ENCODE measurements at regions not wholly inside any gene's neighbourhood (a gene's known extent, or its start where the extent isn't known, plus 50 kb on each side); places are given as distances from the start of the nearest gene placed in this dataset.

DNA sequence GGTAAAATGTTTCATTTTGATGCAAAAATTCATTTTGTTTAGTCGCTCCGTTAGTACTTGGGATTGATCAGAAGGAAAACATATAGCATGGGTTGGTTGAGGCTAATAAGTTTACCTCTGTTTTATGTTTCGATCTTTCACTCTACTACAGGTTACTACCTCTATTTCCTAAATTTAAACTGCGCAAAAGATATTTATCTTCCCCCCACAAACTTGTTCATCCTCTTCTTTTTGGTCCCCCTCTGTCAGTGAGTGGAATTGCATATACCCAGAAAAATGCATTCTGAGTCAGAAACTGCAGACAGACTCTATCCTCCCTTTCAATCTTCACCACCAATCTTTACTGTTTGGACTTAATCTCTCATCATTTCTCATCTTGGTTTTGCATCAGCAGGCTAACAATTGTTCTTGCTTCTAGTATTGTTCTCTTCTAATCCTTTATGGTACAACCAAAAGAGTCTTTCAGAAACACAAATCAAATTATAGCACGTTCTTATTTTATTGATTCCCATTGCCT lies 316.0 kb upstream of the ADGRL4 start:
- Histone ChIP-seq H3K4me3 (no peak overlapping the region), H3K9me3 (no peaks in the 10 kb centered on the region), H3K36me3 (no peaks in the 10 kb centered on the region), H3K27me3 (no peaks in the 10 kb centered on the region), H3K27ac (no peak overlapping the region), H3K4me1 (no peaks in the 10 kb centered on the region)
- TF ChIP-seq POLR2A (IDR thresholded peaks at IDR 0.05), result no peak
- TF ChIP-seq, protein P1, sequence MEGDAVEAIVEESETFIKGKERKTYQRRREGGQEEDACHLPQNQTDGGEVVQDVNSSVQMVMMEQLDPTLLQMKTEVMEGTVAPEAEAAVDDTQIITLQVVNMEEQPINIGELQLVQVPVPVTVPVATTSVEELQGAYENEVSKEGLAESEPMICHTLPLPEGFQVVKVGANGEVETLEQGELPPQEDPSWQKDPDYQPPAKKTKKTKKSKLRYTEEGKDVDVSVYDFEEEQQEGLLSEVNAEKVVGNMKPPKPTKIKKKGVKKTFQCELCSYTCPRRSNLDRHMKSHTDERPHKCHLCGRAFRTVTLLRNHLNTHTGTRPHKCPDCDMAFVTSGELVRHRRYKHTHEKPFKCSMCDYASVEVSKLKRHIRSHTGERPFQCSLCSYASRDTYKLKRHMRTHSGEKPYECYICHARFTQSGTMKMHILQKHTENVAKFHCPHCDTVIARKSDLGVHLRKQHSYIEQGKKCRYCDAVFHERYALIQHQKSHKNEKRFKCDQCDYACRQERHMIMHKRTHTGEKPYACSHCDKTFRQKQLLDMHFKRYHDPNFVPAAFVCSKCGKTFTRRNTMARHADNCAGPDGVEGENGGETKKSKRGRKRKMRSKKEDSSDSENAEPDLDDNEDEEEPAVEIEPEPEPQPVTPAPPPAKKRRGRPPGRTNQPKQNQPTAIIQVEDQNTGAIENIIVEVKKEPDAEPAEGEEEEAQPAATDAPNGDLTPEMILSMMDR (IDR thresholded peaks at IDR 0.05 in 4 of 5, conservative IDR thresholded peaks at IDR 0.05 in 1 of 5), result no peak
- intact Hi-C loops (cut with DNase I; ENCODE audit: low total_unique reads), result no loop called here
- ATAC-seq (no peak), DNase-seq (no peak)
- in situ Hi-C loops (cut with MboI; ENCODE audit: low sequenced_read_pairs in 4 of 4), result no loop called here

DNA sequence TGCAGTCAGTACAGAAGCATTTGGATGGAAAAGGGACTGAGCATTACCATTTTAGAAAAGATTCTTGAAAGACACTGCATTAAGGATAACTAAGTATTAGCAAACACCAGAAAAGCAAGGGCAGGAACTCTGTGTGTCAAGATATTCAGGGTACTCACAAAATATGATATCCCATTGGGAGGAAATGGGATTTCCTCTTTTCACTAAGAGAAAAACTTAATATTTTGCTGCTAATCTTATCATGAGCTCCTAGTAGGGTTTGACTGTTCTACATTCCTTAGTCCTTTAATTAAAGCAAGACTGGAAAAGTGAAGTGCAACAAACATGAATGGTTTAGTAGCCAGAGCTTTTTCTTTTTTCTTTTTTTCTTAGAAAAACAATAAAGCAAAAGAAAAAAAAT lies 305.9 kb upstream of the ADGRL4 start:
- H3K36me3 ChIP-seq, result no peaks in the 10 kb centered on the region
- H3K9me3 ChIP-seq, result no peaks in the 10 kb centered on the region
- TF ChIP-seq, protein P1 (IDR thresholded peaks at IDR 0.05 in 4 of 5, conservative IDR thresholded peaks at IDR 0.05 in 1 of 5), result no peak
- TF ChIP-seq POLR2A (IDR thresholded peaks at IDR 0.05), result no peak
- ATAC-seq, result no peak
- intact Hi-C loops (cut with DNase I; ENCODE audit: low total_unique reads), result no loop called here
- in situ Hi-C loops (cut with MboI; ENCODE audit: low sequenced_read_pairs in 4 of 4), result no loop called here
- H3K27me3 ChIP-seq, result no peaks in the 10 kb centered on the region
- H3K27ac ChIP-seq, result no peak overlapping the region
- no peaks in the 10 kb centered on the region for H3K4me1 ChIP-seq
- no peak overlapping the region for H3K4me3 ChIP-seq
- no peak for DNase-seq

DNA sequence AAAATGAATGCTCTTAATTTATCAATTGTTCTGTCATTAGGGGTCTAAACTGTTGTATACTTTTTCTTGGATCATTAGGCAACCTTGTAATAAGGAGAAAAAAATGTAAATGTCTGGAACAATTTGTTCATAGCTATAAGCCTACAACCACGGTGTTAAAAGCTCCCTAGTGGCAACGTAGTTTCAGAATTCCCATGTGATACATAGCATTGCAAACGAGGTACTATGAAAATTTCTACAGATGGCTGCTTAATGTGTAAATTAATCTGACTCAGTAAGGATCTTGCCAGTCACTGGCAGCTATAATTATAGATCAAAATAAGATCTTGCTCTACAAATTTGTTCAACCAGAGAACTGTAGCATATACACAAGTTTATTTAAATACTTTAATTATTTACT lies 304.1 kb upstream of the ADGRL4 start:
- Histone ChIP-seq H3K36me3 (no peaks in the 10 kb centered on the region), H3K27me3 (no peaks in the 10 kb centered on the region), H3K9me3 (no peaks in the 10 kb centered on the region), H3K4me3 (no peak overlapping the region), H3K27ac (no peak overlapping the region), H3K4me1 (no peaks in the 10 kb centered on the region)
- intact Hi-C loops (cut with DNase I; ENCODE audit: low total_unique reads), result no loop called here
- DNase-seq, result no peak
- in situ Hi-C loops (cut with MboI; ENCODE audit: low sequenced_read_pairs in 4 of 4), result no loop called here
- no peak for TF ChIP-seq POLR2A (IDR thresholded peaks at IDR 0.05)
- TF ChIP-seq, protein P1 (IDR thresholded peaks at IDR 0.05 in 4 of 5, conservative IDR thresholded peaks at IDR 0.05 in 1 of 5), result no peak
- no peak for ATAC-seq

DNA sequence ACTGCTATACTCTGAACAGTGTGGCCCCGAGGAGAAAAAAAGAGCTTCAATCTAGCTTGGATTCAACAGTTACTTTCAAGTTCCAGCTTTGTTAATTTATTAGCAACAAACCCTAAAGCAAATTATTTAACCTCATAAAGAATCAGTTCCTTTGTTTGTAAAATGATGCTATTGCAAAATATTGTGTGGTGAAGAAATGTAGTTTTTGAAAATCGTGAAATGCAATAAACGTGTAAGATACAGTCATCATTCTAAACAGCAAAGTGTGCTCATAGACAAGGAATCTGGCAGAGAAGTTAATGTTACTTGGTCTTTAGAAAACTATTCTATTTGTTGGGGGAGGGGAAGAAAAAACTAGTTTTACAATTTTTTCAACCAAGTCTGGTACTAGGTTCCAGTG lies 297.6 kb upstream of the ADGRL4 start:
- intact Hi-C loops (cut with DNase I; ENCODE audit: low total_unique reads), result no loop called here
- Histone ChIP-seq H3K27me3 (no peaks in the 10 kb centered on the region), H3K4me3 (no peak overlapping the region), H3K36me3 (no peaks in the 10 kb centered on the region), H3K4me1 (no peaks in the 10 kb centered on the region), H3K9me3 (no peaks in the 10 kb centered on the region), H3K27ac (no peak overlapping the region)
- ATAC-seq (no peak), DNase-seq (no peak)
- in situ Hi-C loops (cut with MboI; ENCODE audit: low sequenced_read_pairs in 4 of 4), result no loop called here
- TF ChIP-seq, protein P1 (IDR thresholded peaks at IDR 0.05 in 4 of 5, conservative IDR thresholded peaks at IDR 0.05 in 1 of 5), result no peak
- no peak for TF ChIP-seq POLR2A (IDR thresholded peaks at IDR 0.05)

DNA sequence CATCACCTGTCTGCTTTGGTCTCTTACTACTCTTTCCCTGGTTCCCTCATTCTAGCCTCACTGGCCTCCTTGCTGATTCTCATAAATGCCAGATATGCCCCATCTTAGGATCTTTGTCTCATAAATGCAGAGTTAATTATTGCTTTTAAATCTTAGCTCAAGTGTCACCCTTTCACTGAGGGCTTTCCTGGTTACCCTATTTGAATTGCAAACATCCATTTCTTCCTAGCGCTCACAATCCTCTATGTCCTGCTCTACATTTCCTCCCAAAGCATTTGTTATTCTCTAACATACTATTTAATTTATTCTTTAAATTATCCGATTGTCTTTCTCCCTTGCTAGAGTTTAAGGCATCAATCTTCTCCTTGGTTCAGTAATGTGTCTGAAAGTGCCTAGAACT lies 296.5 kb upstream of the ADGRL4 start:
- Histone ChIP-seq H3K4me1 (no peaks in the 10 kb centered on the region), H3K27me3 (no peaks in the 10 kb centered on the region), H3K27ac (no peak overlapping the region), H3K36me3 (no peaks in the 10 kb centered on the region), H3K9me3 (no peaks in the 10 kb centered on the region), H3K4me3 (no peak overlapping the region)
- intact Hi-C loops (cut with DNase I; ENCODE audit: low total_unique reads), result no loop called here
- no peak for ATAC-seq
- in situ Hi-C loops (cut with MboI; ENCODE audit: low sequenced_read_pairs in 4 of 4), result no loop called here
- no peak for TF ChIP-seq POLR2A (IDR thresholded peaks at IDR 0.05)
- TF ChIP-seq, protein P1 (IDR thresholded peaks at IDR 0.05 in 4 of 5, conservative IDR thresholded peaks at IDR 0.05 in 1 of 5), result no peak
- DNase-seq, result no peak
